Endodermal cell (in vitro differentiated cells): ENCODE measurements at regions not wholly inside any gene's neighbourhood (a gene's known extent, or its start where the extent isn't known, plus 50 kb on each side); places are given as distances from the start of the nearest gene placed in this dataset.

Source experiments
- DNase-seq: peaks from one replicate; pipeline ENCODE4 v3.0.0-alpha.2; 2017
- H3K27ac ChIP-seq: 2 replicates; pipeline ENCODE4 v1.5.1; 2013; ENCODE audit warnings: mild to moderate bottlenecking, low read depth, low read length, moderate library complexity
- H3K27me3 ChIP-seq: 2 replicates; pipeline ENCODE4 v1.6.1; 2013; ENCODE audit warnings: mild to moderate bottlenecking, low read length, moderate library complexity; ENCODE audit not compliant: insufficient read depth, control insufficient read depth, poor library complexity, severe bottlenecking
- H3K36me3 ChIP-seq: 2 replicates; pipeline ENCODE4 v1.7.0; 2013; ENCODE audit warnings: mild to moderate bottlenecking, low read length, moderate library complexity; ENCODE audit not compliant: control insufficient read depth, insufficient read depth
- H3K4me1 ChIP-seq: one replicate; pipeline ENCODE4 v1.7.0; 2013; ENCODE audit warnings: low read length; ENCODE audit not compliant: control insufficient read depth, insufficient read depth
- H3K4me3 ChIP-seq: 2 replicates; pipeline ENCODE4 v1.5.1; 2013; ENCODE audit warnings: mild to moderate bottlenecking, low read length, moderate library complexity
- H3K9ac ChIP-seq: 2 replicates; pipeline ENCODE4 v1.6.1; 2013; ENCODE audit warnings: mild to moderate bottlenecking, low read length, moderate library complexity; ENCODE audit not compliant: poor library complexity, severe bottlenecking; ENCODE audit errors: extremely low read depth
- H3K9me3 ChIP-seq: 2 replicates; pipeline ENCODE4 v1.6.1; 2013; ENCODE audit warnings: mild to moderate bottlenecking, low read length, moderate library complexity; ENCODE audit not compliant: control insufficient read depth
- H3K27ac Mint-ChIP-seq: 2 replicates; pipeline ENCODE4 v1.8.0; 2020; ENCODE audit warnings: mixed read lengths
- H3K27me3 Mint-ChIP-seq: 2 replicates; pipeline ENCODE4 v1.8.0; 2021; ENCODE audit warnings: mild to moderate bottlenecking, mixed read lengths; ENCODE audit not compliant: insufficient read depth
- H3K36me3 Mint-ChIP-seq: 2 replicates; pipeline ENCODE4 v1.8.0; 2020; ENCODE audit warnings: low read depth, mixed read lengths
- H3K4me1 Mint-ChIP-seq: 2 replicates; pipeline ENCODE4 v1.8.0; 2020; ENCODE audit warnings: mixed read lengths
- H3K4me3 Mint-ChIP-seq: 2 replicates; pipeline ENCODE4 v1.8.0; 2020; ENCODE audit warnings: mild to moderate bottlenecking, moderate library complexity, mixed read lengths
- H3K9me3 Mint-ChIP-seq: 2 replicates; pipeline ENCODE4 v1.8.0; 2020; ENCODE audit warnings: mild to moderate bottlenecking, mixed read lengths
- WGBS, 2 experiments: methylation state at CpG; one replicate each; pipeline versions ENCODE4 v1.1.5 to v1.1.7; 2013; ENCODE audit warnings: missing lambda C conversion rate in 2 of 2, mixed read lengths in 1 of 2; ENCODE audit not compliant: insufficient coverage in 1 of 2, insufficient read length in 1 of 2; 5-methylcytosine and 5-hydroxymethylcytosine counted together
- TF ChIP-seq, protein P1 (sequence below): fragments of 200-600 bp; sonication (generic); conservative IDR thresholded peaks from 2 replicates; pipeline ENCODE4 v1.5.0; 2021; ENCODE audit warnings: antibody characterized with exemption, mild to moderate bottlenecking

DNA sequence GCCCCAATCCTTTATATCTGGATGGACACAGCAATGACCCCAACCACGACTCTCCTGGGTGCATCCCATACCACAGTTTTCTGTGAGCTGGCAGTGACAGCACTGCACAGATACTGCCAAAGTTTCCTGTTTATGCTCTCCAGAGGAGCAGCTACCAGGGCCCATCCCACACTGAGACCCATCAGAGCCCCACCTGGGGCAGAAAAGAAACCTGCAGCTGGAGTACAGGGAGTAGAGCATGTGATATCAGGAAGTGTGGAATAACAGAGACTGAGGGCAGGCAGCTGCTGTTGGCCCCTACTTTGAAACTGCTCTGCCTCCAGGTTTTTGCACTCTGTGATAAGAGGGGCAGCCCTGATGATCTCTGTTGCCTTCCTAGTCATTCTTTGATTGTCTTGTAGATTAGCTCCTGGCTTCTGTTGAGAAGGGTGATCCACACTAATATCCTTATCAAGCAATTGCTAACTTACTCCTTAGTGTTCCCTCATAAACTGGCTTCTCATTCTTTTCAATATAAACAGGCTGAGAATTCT lies 526.3 kb upstream of the TECRL start:
- Histone ChIP-seq H3K36me3 (no peaks in the 10 kb centered on the region), H3K4me3 (no peak overlapping the region), H3K27ac (no peak overlapping the region), H3K4me1 (peaks cover 8% of the 10 kb centered on the region), H3K9ac (no peak overlapping the region), H3K9me3 (peaks cover 10% of the 10 kb centered on the region), H3K27me3 (no peaks in the 10 kb centered on the region)
- peak; percentile 53 for DNase-seq
- H3K4me3 Mint-ChIP-seq: no peak overlapping the region
- H3K27ac Mint-ChIP-seq: no peak overlapping the region
- WGBS, 2 experiments: 95% methylated on average over 1 of the region's 1 CpG; no CpG with 5 or more reads in 1 of the 2 experiments
- H3K36me3 Mint-ChIP-seq: peaks cover 2% of the 10 kb centered on the region
- H3K27me3 Mint-ChIP-seq: no peaks in the 10 kb centered on the region
- peaks cover 15% of the 10 kb centered on the region for H3K4me1 Mint-ChIP-seq
- H3K9me3 Mint-ChIP-seq: peaks cover 12% of the 10 kb centered on the region
- TF ChIP-seq, protein P1, sequence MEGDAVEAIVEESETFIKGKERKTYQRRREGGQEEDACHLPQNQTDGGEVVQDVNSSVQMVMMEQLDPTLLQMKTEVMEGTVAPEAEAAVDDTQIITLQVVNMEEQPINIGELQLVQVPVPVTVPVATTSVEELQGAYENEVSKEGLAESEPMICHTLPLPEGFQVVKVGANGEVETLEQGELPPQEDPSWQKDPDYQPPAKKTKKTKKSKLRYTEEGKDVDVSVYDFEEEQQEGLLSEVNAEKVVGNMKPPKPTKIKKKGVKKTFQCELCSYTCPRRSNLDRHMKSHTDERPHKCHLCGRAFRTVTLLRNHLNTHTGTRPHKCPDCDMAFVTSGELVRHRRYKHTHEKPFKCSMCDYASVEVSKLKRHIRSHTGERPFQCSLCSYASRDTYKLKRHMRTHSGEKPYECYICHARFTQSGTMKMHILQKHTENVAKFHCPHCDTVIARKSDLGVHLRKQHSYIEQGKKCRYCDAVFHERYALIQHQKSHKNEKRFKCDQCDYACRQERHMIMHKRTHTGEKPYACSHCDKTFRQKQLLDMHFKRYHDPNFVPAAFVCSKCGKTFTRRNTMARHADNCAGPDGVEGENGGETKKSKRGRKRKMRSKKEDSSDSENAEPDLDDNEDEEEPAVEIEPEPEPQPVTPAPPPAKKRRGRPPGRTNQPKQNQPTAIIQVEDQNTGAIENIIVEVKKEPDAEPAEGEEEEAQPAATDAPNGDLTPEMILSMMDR: no peak

DNA sequence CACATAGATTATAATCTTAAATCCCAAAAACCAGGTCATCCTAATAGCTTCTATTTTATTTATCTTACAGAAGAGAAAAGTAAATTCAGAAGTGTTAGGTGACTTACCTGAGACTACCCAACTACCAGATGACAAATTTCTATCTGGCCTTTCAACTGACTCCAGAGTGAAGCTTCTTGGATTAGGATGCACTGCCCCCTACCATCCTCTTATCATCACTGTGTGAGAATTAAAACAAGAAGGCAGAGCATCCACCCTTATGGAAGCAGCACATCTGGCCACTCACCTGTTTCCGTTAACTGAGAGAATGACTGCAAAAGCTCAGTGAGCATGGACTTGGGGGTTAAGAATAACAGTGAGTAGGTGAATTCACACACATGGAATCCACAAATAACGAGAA lies 502.6 kb upstream of the TECRL start:
- no peaks in the 10 kb centered on the region for H3K36me3 Mint-ChIP-seq
- DNase-seq: peak; percentile 65
- WGBS, 2 experiments: 96% methylated on average over 1 of the region's 2 CpGs; no CpG with 5 or more reads in 1 of the 2 experiments
- TF ChIP-seq, protein P1: peak; percentile 71
- Histone ChIP-seq H3K9ac (no peak overlapping the region), H3K9me3 (peaks cover 6% of the 10 kb centered on the region), H3K4me3 (no peak overlapping the region), H3K4me1 (no peaks in the 10 kb centered on the region), H3K36me3 (no peaks in the 10 kb centered on the region), H3K27ac (no peak overlapping the region), H3K27me3 (no peaks in the 10 kb centered on the region)
- no peaks in the 10 kb centered on the region for H3K27me3 Mint-ChIP-seq
- peaks cover 1% of the 10 kb centered on the region for H3K4me1 Mint-ChIP-seq
- peaks cover 4% of the 10 kb centered on the region for H3K9me3 Mint-ChIP-seq
- no peak overlapping the region for H3K4me3 Mint-ChIP-seq
- no peak overlapping the region for H3K27ac Mint-ChIP-seq

DNA sequence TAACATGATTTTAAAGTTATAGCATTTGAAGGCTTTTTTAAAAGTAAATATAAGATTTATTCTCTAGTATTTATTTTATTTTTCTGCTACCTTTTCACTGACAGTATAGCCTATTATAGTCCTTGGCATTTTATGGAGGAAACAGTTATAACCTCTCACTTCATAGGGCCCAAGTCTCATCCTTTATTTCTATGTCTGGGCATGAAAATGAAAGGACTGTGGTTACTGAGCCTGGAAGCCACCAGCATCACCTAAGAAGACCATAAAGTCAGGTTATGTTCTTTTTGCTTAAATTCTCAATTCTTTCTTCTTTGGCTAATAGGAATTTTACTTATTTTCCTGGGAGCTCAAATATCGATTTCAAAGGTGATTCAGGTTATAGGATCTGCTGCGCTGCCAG lies 494.7 kb upstream of the TECRL start:
- no peaks in the 10 kb centered on the region for H3K27me3 ChIP-seq
- 79 to 100% methylated on average over 1 to 2 of the region's 2 CpGs for WGBS, 2 experiments
- H3K4me3 ChIP-seq: no peak overlapping the region
- no peak overlapping the region for H3K27ac ChIP-seq
- TF ChIP-seq, protein P1: no peak
- H3K4me1 ChIP-seq: no peaks in the 10 kb centered on the region
- H3K36me3 ChIP-seq: no peaks in the 10 kb centered on the region
- Mint-ChIP-seq H3K9me3 (peaks cover 5% of the 10 kb centered on the region), H3K4me3 (no peak overlapping the region), H3K36me3 (no peaks in the 10 kb centered on the region), H3K27me3 (no peaks in the 10 kb centered on the region), H3K4me1 (no peaks in the 10 kb centered on the region), H3K27ac (no peak overlapping the region)
- H3K9ac ChIP-seq: no peak overlapping the region
- DNase-seq: no peak
- peaks cover 6% of the 10 kb centered on the region for H3K9me3 ChIP-seq
